SK-N-MC (cell line): ENCODE measurements at regions not wholly inside any gene's neighbourhood (a gene's known extent, or its start where the extent isn't known, plus 50 kb on each side); places are given as distances from the start of the nearest gene placed in this dataset.
"Not testable (repeated sequence)": the region's sequence is repeated elsewhere in the genome, so short reads cannot be mapped to it uniquely, and the experiment has no call there.

Source experiments
- DNase-seq: peaks from one replicate; pipeline ENCODE4 v3.0.0-alpha.2; 2011; ENCODE audit warnings: low read depth, low spot score
- H3K27ac ChIP-seq: fragments of 200-600 bp; sonication (generic); 2 replicates; pipeline ENCODE4 v1.5.1; 2016; ENCODE audit warnings: mixed run types
- H3K36me3 ChIP-seq: fragments of 200-600 bp; sonication (generic); 2 replicates; pipeline ENCODE4 v1.6.1; 2017; ENCODE audit warnings: antibody characterized with exemption, low read length, mixed read lengths; ENCODE audit not compliant: insufficient read depth
- H3K4me3 ChIP-seq: fragments of 200-600 bp; sonication (generic); 2 replicates; pipeline ENCODE4 v1.5.1; 2016
- H3K9ac ChIP-seq: fragments of 200-600 bp; sonication (generic); 2 replicates; pipeline ENCODE4 v1.8.0; 2017; ENCODE audit warnings: mixed run types, mixed read lengths; ENCODE audit not compliant: insufficient read length
- H3K9me3 ChIP-seq: fragments of 200-600 bp; sonication (generic); 2 replicates; pipeline ENCODE4 v1.6.1; 2017; ENCODE audit warnings: low read depth, mild to moderate bottlenecking, antibody characterized with exemption, low read length, moderate library complexity, mixed read lengths
- EZH2 ChIP-seq: fragments of 200-600 bp; sonication (generic); IDR thresholded peaks from one replicate; pipeline ENCODE4 v1.6.1; 2017; ENCODE audit warnings: antibody characterized with exemption
- FOXP2 ChIP-seq: optimal IDR thresholded peaks from 2 replicates; pipeline ENCODE3; 2011; ENCODE audit warnings: mild to moderate bottlenecking, moderate library complexity; ENCODE audit not compliant: insufficient read depth; ENCODE audit errors: extremely low read length, control extremely low read depth
- POLR2AphosphoS5 ChIP-seq: IDR thresholded peaks from 2 replicates; pipeline ENCODE4 v1.6.1; 2012; ENCODE audit warnings: mild to moderate bottlenecking, low read depth, low read length, borderline replicate concordance

DNA sequence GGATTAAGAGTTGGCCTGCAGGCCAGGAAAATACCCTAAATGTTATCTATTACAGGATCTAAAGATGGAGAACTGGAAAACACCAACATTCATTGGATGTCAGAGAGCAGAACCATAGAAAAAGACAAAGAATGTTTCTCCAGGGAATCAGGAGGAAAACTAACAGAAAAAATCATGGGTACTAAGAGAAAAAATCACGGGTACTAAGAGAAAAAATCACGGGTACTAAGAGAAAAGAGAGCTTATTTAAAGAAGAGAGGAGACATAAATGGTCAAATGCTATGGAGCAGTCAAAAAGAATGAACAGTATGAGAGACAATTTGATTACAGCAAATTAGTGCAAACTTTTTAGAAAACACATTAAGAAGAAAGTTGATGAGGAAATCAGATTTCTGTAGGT lies 73.8 kb upstream of the SERBP1 start:
- Histone ChIP-seq H3K9me3 (no peaks in the 10 kb centered on the region), H3K27ac (no peak overlapping the region), H3K36me3 (no peaks in the 10 kb centered on the region), H3K4me3 (no peak overlapping the region), H3K9ac (no peak overlapping the region)
- no peak for TF ChIP-seq FOXP2
- TF ChIP-seq EZH2, result no peak
- TF ChIP-seq POLR2AphosphoS5, result no peak
- no peak for DNase-seq

DNA sequence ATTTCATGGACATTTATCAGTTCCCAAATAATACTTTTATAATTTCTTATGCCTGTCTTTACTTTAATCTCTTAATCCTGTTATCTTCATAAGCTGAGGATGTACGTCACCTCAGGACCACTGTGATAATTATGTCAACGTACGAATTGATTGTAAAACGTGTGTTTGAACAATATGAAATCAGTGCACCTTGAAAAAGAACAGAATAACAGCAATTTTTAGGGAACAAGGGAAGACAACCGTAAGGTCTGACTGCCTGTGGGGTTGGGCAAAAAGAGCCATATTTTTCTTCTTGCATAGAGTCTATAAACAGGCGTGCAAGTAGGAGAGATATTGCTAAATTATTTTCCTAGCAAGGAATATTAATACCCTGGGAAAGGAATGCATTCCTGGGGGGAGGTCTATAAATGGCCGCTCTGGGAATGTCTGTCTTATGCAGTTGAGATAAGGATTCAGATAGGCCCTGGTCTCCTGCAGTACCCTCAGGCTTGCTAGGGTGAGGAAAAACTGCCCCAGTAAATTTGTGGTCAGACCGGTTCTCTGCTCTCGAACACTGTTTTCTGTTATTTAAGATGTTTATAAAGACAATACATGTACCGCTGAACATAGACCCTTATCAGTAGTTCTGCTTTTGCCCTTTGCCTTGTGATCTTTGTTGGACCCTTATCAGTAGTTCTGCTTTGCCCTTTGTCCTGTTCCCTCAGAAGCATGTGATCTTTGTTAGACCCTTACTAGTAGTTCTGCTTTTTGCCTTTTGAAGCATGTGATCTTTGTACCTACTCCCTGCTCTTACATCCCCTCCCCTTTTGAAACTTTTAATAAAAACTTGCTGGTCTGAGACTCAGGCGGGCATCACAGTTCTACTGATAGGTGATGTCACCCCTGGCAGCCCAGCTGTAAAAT lies 83.4 kb upstream of the SERBP1 start:
- H3K4me3 ChIP-seq, H3K36me3 ChIP-seq, H3K9ac ChIP-seq, H3K9me3 ChIP-seq, H3K27ac ChIP-seq, DNase-seq: not testable (repeated sequence)

DNA sequence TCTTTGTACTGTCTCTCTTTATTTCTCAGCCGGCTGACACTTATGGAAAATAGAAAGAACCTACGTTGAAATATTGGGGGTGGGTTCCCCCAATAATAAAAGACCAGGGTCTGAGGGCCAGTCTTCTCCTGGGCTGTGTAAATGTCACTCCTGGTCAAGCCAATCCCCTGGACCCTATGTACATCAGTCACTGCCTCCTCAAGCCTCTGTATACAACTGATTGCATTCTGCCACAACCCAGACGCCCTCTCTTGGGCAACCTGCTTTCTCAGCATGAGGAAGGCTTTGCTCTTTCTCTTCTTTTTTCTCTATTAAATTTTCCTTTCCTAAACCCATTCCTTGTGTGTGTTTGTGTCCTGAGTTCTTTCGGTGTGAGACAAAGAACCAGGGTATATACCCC lies 84.1 kb upstream of the SERBP1 start:
- TF ChIP-seq FOXP2 (no peak), EZH2 (no peak), POLR2AphosphoS5 (no peak)
- H3K9ac ChIP-seq, result no peak overlapping the region

DNA sequence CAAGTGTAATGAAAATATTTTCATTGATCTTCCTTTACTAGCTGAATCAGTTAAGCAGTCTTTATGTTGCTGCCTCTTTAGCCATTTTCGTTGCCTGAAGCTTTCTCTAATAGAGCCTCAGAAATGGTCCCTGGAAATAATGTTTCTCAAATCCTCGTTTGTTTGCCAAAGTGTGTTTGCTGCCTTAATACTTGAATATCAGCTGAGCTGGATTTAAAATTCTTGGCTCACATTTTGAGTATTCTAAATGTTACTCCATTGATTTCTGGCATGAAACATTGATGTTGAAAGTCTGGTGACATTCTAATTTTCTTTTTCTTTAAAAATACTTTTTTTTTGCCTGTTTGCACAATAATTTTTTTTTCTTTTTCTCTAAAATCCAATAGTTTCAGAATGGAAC lies 84.6 kb upstream of the SERBP1 start:
- no peak for TF ChIP-seq EZH2
- no peak for TF ChIP-seq FOXP2
- no peak for TF ChIP-seq POLR2AphosphoS5
- H3K36me3 ChIP-seq, result no peaks in the 10 kb centered on the region
- no peak for DNase-seq
- H3K9ac ChIP-seq, result no peak overlapping the region
- H3K27ac ChIP-seq, result no peak overlapping the region
- H3K9me3 ChIP-seq, result no peaks in the 10 kb centered on the region
- H3K4me3 ChIP-seq, result no peak overlapping the region

More for the DNA sequence above, 84.1 kb upstream of the SERBP1 start:
- Histone ChIP-seq H3K36me3 (no peaks in the 10 kb centered on the region), H3K27ac (no peak overlapping the region), H3K4me3 (no peak overlapping the region), H3K9me3 (no peaks in the 10 kb centered on the region)
- no peak for DNase-seq

GRCh38 chr1:67515324-67516080 lies 85.3 kb upstream of the SERBP1 start:
- Histone ChIP-seq H3K9me3 (no peaks in the 10 kb centered on the region), H3K36me3 (no peaks in the 10 kb centered on the region), H3K4me3 (no peak overlapping the region), H3K9ac (no peak overlapping the region), H3K27ac (no peak overlapping the region)
- TF ChIP-seq POLR2AphosphoS5 (no peak), FOXP2 (no peak), EZH2 (no peak)
- no peak for DNase-seq

DNA sequence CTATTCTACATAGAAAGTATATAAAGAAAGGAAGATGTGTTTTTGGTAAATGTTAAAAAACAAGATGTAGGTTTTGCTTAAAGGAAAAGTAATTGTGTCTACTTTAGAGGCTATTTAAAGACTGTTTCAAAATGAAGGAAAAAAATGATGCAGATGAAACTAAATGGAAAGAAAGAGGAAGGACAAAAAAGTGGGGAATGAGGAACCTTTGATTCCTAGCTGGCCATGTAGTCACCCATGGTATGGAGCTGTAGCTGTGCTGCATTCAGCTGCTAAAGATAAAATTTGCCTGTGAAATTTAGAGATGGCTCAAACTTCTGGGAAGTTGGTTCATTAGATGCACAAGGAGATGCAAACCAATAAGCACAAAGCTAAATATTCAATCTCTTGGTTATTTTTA lies 86.8 kb upstream of the SERBP1 start:
- no peaks in the 10 kb centered on the region for H3K36me3 ChIP-seq
- no peak overlapping the region for H3K27ac ChIP-seq
- TF ChIP-seq EZH2, result no peak
- DNase-seq, result no peak
- no peak overlapping the region for H3K9ac ChIP-seq
- no peaks in the 10 kb centered on the region for H3K9me3 ChIP-seq
- H3K4me3 ChIP-seq, result no peak overlapping the region

DNA sequence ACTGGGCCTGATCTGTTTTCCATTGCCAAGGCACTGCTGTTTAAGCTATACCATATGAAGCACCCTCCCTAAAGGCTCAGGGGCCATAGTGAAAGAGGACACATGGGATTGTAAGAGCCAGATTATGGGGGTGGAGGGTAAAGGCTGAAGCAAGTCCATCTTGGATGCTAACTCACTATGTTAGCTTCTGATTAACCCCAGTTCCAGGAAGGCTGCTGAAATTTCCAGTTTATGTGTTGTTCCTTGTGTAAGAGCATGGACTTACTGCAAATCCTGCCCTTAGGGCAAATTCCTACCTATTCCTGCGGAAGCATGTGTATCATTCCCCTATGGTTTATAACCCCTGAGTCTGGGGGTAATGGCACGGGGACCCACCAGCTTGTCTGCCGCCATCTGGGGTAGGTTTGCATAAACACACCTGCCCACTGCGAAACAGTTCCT lies 91.8 kb upstream of the SERBP1 start:
- TF ChIP-seq EZH2, result no peak
- no peak for TF ChIP-seq POLR2AphosphoS5
- TF ChIP-seq FOXP2, result no peak
- H3K27ac ChIP-seq, result no peak overlapping the region
- H3K9me3 ChIP-seq, result no peaks in the 10 kb centered on the region
- no peak for DNase-seq
- H3K9ac ChIP-seq, result no peak overlapping the region
- no peaks in the 10 kb centered on the region for H3K36me3 ChIP-seq
- H3K4me3 ChIP-seq, result no peak overlapping the region

DNA sequence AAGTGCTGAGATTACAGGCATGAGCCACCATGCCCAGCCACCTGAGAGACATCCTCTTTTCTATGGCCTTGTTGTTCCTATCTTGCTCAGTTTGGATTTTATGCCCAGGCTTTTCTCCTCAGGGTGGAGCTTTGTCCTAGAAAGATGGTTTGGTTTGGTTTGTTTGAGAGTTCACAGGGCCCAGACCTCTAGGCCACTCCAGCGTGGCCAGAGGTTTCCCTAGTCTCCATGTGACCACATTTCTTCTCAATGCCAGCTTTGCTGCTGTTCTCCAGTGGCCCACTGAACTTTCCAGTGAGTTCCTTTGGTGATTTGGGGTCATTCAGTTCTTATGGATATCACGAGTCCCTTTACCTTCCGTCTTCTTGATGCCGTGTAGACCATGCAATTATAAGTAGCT lies 92.6 kb upstream of the SERBP1 start:
- no peaks in the 10 kb centered on the region for H3K9me3 ChIP-seq
- no peaks in the 10 kb centered on the region for H3K36me3 ChIP-seq
- no peak overlapping the region for H3K9ac ChIP-seq
- no peak for TF ChIP-seq EZH2
- TF ChIP-seq FOXP2, result no peak
- no peak for TF ChIP-seq POLR2AphosphoS5
- no peak overlapping the region for H3K4me3 ChIP-seq
- H3K27ac ChIP-seq, result no peak overlapping the region
- no peak for DNase-seq
